GM20000 (cell line): ENCODE measurements at regions not wholly inside any gene's neighbourhood (a gene's known extent, or its start where the extent isn't known, plus 50 kb on each side); places are given as distances from the start of the nearest gene placed in this dataset.
"Not testable (repeated sequence)": the region's sequence is repeated elsewhere in the genome, so short reads cannot be mapped to it uniquely, and the experiment has no call there.

Experiments used
- DNase-seq: peaks from one replicate; pipeline ENCODE4 v3.0.0; 2012; ENCODE audit warnings: low spot score
- TF ChIP-seq, protein P1 (sequence below): IDR thresholded peaks from 2 replicates; pipeline ENCODE4 v1.5.1; 2012; ENCODE audit warnings: mild to moderate bottlenecking, control low read depth; ENCODE audit errors: extremely low read depth, missing control alignments

DNA sequence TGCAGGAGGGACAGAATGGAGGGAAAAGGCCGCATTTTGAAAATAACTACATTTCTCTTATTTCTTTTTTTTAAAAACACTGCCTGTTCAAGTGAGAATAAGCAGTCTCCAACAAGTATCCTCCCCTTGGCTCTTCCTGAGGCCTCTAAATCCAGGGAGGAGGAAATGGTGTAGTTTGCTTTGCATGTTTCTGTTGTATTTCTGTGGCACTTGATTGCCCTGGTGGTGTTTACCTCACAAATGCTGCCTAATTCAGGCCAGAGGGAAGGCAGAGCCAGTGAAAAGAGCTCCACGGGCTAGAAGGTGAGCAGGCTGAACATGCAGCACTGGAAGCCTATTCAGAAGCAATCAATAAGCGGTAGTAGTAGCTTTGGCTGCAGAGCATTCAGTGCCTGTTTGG lies 149.3 kb upstream of the ATP11B start:
- no peak for DNase-seq

DNA sequence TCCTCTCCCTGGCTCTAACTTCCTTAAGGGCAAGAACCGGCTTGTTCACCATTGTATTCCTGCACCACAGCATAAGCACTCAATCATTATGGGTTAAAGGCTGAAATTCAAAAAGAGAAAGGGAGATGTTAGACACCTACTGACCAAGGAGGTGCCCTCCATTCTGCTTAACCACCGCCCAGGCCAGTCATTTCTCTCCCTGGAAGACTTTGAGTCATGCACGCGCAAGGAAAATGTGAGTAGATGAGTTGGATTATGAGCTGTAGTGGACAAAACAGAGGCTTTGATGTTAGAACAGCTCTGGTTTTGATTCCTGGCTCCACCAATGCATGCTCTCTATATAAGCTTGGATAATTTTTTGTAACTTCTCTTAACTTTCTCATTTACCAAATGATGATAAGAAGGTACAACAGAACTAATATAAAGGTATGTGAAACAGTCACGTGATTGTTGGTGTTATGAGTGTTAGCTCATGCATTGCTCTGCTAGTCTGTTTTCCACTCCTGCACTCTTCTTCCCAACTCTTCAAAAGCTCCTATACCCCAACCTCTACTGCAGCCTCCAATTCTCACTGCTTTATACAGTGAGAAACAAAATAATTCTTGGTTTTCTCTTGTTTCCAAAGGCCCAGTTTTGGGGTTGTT lies 148.4 kb upstream of the ATP11B start:
- DNase-seq: no peak
- TF ChIP-seq, protein P1, sequence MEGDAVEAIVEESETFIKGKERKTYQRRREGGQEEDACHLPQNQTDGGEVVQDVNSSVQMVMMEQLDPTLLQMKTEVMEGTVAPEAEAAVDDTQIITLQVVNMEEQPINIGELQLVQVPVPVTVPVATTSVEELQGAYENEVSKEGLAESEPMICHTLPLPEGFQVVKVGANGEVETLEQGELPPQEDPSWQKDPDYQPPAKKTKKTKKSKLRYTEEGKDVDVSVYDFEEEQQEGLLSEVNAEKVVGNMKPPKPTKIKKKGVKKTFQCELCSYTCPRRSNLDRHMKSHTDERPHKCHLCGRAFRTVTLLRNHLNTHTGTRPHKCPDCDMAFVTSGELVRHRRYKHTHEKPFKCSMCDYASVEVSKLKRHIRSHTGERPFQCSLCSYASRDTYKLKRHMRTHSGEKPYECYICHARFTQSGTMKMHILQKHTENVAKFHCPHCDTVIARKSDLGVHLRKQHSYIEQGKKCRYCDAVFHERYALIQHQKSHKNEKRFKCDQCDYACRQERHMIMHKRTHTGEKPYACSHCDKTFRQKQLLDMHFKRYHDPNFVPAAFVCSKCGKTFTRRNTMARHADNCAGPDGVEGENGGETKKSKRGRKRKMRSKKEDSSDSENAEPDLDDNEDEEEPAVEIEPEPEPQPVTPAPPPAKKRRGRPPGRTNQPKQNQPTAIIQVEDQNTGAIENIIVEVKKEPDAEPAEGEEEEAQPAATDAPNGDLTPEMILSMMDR: no peak

More for the DNA sequence above, 149.3 kb upstream of the ATP11B start:
- TF ChIP-seq, protein P1: no peak

DNA sequence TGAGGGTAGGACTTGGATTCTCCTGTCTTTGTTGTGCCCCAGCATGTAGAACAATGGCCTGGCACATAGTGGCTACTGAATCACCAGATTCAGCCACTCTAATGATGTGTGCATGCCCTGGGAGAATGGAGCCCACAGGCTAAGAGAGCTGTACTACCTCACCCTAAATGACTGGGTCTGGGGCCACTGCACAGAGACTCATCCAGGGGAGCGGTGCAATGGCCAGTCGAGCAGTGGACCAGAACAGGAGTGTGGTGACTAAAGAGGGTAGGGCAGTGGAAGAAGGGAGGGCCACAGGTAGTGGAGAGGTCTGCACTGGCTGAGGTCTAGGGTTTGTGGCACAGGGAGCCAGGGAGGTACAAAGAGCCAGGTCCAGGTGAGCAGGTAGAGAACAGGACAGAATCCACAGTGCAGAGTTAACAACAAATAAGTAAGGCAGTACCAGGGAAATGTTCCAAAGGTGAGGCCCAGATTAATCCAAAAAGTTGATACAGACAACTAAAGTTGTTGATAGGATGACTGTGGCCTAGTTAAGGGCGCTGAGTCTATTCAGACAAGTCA lies 142.7 kb upstream of the ATP11B start:
- TF ChIP-seq, protein P1: no peak
- DNase-seq: no peak

DNA sequence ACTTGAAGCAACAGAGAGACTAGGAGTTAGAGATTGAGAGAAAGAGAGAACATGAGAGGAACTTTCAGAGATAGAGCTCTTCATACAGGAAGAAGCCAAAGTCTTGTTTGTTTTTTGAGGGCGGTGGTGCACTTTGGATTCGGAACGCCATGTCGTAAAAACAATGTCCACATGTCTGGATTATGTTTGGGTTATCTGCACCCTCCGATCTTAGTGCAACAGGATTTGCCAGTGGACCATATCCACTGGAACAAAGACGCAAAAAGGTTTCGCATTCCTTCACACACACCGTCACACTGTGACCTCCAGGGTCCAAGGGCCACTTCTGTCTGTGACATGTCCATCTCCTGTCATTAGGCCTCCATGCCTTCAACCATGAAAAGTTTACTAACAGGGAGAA lies 141.8 kb upstream of the ATP11B start:
- TF ChIP-seq, protein P1: no peak
- no peak for DNase-seq

DNA sequence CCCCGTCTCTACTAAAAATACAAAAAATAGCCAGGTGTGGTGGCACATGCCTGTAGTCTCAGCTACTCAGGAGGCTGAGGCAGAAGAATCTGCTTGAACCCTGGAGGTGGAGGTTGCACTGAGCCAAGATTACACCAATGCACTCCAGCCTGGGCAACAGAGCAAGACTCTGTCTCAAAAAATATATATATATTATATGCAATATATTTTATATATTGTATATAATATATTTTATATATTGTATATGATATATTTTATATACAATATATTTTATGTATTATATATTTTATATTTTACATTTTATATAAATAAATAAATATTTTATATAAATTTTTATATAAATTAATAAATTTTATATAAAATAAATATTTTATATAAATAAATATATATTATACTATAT lies 140.2 kb upstream of the ATP11B start:
- DNase-seq: not testable (repeated sequence)

DNA sequence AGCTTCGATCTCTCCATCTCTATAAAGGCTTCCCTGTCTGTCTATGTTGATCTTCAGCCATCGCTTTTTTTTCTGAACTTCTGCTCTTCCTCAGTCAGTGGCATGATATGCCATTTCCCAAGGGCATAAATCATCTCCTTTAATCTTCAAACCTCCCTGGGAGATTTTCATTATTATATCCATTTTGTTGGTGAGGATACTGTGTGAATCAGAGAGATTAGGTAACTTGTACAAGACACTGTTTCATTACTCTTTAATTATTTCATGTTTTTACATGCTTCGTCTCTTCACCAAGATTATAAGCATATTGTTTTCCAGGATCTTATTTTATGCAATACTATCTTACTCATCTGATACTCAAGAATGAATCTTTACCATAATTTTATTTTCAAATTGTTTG lies 124.8 kb upstream of the ATP11B start:
- TF ChIP-seq, protein P1: no peak
- no peak for DNase-seq

DNA sequence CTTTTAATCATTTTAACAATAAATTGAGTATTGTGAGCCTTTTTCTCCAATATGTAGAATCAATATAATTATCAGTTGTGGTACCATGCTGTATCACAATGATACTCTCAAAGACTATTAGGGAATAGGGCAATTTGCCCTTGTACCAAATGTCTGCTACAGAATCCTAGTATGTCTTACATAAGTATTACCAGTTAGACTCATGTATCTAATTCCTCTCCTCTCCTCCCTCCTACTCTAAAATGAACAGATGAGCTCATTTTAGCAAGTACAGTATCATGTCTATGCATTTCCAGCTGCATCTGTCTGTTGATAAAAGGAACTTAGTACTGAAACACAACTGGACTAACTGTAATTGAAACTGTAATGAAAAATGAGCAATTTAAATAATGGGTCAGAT lies 124.3 kb upstream of the ATP11B start:
- no peak for DNase-seq
- TF ChIP-seq, protein P1: no peak

DNA sequence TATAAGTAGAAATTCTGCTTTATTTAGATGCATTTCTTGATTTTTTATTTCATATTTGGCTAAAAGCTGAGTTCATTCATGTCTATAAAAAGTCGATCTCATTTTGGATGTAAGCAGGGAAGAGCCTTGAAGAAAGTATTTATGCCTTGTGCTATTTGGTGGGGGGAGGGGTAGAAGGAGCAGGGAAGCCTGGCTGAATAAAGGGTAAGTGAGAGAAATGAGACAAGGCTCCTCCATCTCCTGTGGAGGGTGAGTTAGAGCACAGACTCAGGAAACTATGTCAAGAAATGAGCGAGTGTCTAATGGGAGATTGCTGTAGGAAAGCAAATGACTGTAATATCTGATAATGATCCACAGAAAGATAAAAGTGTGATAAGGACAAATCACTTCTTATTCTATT lies 121.8 kb upstream of the ATP11B start:
- TF ChIP-seq, protein P1: no peak
- DNase-seq: no peak
